ENCODE measurements at regions not wholly inside any gene's neighbourhood (a gene's known extent, or its start where the extent isn't known, plus 50 kb on each side); places are given as distances from the start of the nearest gene placed in this dataset.
A peak's percentile ranks its signal among the peaks of the same experiment; 100 is the strongest.
"Not testable (repeated sequence)": the region's sequence is repeated elsewhere in the genome, so short reads cannot be mapped to it uniquely, and the experiment has no call there.

- intact Hi-C loops (cut with micrococcal nuclease): no loop called here
- Mint-ChIP-seq H3K4me1 (ENCODE audit: low read depth) (peaks cover 7% of the 10 kb centered on the region), H3K27ac (no peak overlapping the region), H3K9me3 (peaks cover 32% of the 10 kb centered on the region), H3K4me3 (no peak overlapping the region), H3K27me3 (no peaks in the 10 kb centered on the region), H3K36me3 (ENCODE audit: low read depth) (no peaks in the 10 kb centered on the region)
Measured at GRCh38 chr14:89708982-89709625, 245.4 kb downstream of the EFCAB11 start.

GRCh38 chr14:89707086-89707485 is 247.4 kb downstream of the EFCAB11 start:
- Mint-ChIP-seq H3K36me3 (ENCODE audit: low read depth) (no peaks in the 10 kb centered on the region), H3K4me3 (no peak overlapping the region), H3K4me1 (ENCODE audit: low read depth) (peaks cover 23% of the 10 kb centered on the region), H3K9me3 (peaks cover 27% of the 10 kb centered on the region), H3K27ac (no peak overlapping the region), H3K27me3 (no peaks in the 10 kb centered on the region)
- intact Hi-C loops (cut with micrococcal nuclease): no loop called here

- Mint-ChIP-seq H3K9me3 (peaks cover 15% of the 10 kb centered on the region), H3K4me1 (ENCODE audit: low read depth) (peaks cover 21% of the 10 kb centered on the region), H3K36me3 (ENCODE audit: low read depth) (no peaks in the 10 kb centered on the region), H3K27me3 (no peaks in the 10 kb centered on the region), H3K4me3 (no peak overlapping the region), H3K27ac (no peak overlapping the region)
- intact Hi-C loops (cut with micrococcal nuclease): no loop called here
Measured at GRCh38 chr14:89702876-89703200, 251.7 kb downstream of the EFCAB11 start.

DNA sequence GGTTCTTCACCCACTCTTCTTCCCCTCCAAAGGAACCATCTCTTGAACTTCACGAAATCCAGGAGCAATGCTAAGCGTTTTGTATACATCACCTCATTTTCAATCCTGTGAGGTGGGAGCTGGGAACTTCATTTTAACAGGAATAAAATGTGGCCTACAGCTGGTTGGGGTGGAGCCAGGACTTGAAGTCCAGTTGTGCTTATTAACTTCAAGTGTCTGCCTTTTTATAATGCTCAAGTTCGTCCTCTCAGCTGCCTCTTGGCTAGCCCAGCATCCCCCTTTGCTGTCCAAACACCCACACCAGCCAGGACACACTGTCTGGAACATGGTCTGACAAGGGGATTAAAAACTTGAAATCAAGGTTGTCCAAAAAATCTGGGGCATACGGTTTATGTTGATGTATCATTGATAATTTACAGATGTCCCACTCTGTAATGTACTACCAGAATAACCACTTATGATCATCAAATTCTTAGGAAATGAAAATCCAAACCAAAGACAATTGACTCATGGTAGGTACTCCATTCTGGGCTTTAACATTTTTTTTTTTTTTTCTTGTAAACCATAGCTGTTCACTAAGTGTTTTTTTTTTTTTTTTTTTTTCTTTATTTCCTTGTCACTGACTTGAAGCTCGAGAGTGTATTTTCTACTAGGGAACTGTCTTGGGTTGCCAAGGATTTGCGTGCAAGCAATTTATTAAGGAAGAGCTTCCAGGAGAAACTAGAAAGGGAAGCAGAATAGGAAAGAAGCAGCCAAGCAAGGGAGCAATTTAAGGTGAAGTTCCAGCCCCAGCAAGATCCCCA is 252.3 kb downstream of the EFCAB11 start:
- H3K27me3 Mint-ChIP-seq: no peaks in the 10 kb centered on the region
- no peaks in the 10 kb centered on the region for H3K36me3 Mint-ChIP-seq (ENCODE audit: low read depth)
- peaks cover 21% of the 10 kb centered on the region for H3K4me1 Mint-ChIP-seq (ENCODE audit: low read depth)

GRCh38 chr14:89701211-89702043 is 253.1 kb downstream of the EFCAB11 start:
- Mint-ChIP-seq H3K27me3 (no peaks in the 10 kb centered on the region), H3K36me3 (ENCODE audit: low read depth) (no peaks in the 10 kb centered on the region), H3K27ac (peak overlapping the region; percentile 66), H3K4me1 (ENCODE audit: low read depth) (peaks cover 21% of the 10 kb centered on the region), H3K9me3 (peaks cover 15% of the 10 kb centered on the region), H3K4me3 (peak overlapping the region; percentile 59)
- intact Hi-C loops (cut with micrococcal nuclease): no loop called here

More for the DNA sequence above, 252.3 kb downstream of the EFCAB11 start:
- Mint-ChIP-seq H3K9me3 (peaks cover 15% of the 10 kb centered on the region), H3K4me3 (peak overlapping the region; percentile 59), H3K27ac (peak overlapping the region; percentile 66)
- intact Hi-C loops (cut with micrococcal nuclease): no loop called here

- H3K27me3 Mint-ChIP-seq: no peaks in the 10 kb centered on the region
- peak overlapping the region; percentile 48 for H3K4me3 Mint-ChIP-seq
- intact Hi-C loops (cut with micrococcal nuclease): no loop called here
- H3K4me1 Mint-ChIP-seq (ENCODE audit: low read depth): peaks cover 21% of the 10 kb centered on the region
- H3K27ac Mint-ChIP-seq: no peak overlapping the region
- no peaks in the 10 kb centered on the region for H3K36me3 Mint-ChIP-seq (ENCODE audit: low read depth)
- H3K9me3 Mint-ChIP-seq: peaks cover 15% of the 10 kb centered on the region
Measured at GRCh38 chr14:89700801-89701200, 253.7 kb downstream of the EFCAB11 start.

GRCh38 chr14:89699071-89699470 is 255.5 kb downstream of the EFCAB11 start:
- Mint-ChIP-seq H3K9me3 (peaks cover 11% of the 10 kb centered on the region), H3K4me1 (ENCODE audit: low read depth) (peaks cover 21% of the 10 kb centered on the region), H3K27ac (no peak overlapping the region), H3K27me3 (no peaks in the 10 kb centered on the region), H3K4me3 (no peak overlapping the region), H3K36me3 (ENCODE audit: low read depth) (no peaks in the 10 kb centered on the region)
- intact Hi-C loops (cut with micrococcal nuclease): no loop called here

DNA sequence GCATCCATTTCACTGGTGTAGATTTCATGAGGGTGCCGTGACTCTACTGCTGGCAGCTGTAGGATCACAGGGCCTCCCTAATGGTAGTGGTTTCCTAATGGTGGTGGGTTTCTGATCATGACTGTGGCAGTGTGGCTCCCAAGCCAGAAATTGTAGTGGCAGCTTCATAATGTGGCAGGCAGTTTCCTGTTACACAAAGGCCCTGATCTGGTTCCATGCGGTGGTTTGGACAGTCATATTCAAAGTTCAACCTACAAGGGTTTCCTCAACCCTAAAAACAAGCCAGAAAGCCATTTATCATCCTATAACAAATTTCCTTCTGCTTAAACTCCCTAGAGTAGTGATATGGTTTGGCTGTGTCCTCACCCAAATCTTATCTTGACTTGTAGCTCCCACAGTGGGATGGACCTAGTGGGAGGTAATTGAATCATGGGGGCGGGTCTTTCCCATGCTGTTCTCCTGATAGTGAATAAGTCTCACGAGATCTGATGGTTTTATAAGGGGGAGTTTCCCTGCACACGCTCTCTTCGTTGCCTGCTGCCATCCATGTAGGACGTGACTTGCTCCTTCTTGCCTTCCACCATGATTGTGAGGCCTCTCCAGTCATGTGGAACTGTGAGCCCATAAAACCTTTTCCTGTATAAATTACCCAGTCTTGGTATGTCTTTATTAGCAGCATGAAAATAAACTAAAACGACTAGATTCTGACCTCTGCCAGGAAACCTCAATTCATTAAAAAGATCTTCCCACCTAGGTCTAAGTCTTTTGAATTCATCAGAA is 257.1 kb downstream of the EFCAB11 start:
- no peak overlapping the region for H3K27ac Mint-ChIP-seq
- H3K9me3 Mint-ChIP-seq: no peaks in the 10 kb centered on the region
- no peaks in the 10 kb centered on the region for H3K36me3 Mint-ChIP-seq (ENCODE audit: low read depth)
- no peaks in the 10 kb centered on the region for H3K27me3 Mint-ChIP-seq
- H3K4me1 Mint-ChIP-seq (ENCODE audit: low read depth): peaks cover 9% of the 10 kb centered on the region
- intact Hi-C loops (cut with micrococcal nuclease): no loop called here
- H3K4me3 Mint-ChIP-seq: no peak overlapping the region

GRCh38 chr14:89695846-89696245 is 258.7 kb downstream of the EFCAB11 start:
- H3K27ac Mint-ChIP-seq: no peak overlapping the region
- H3K27me3 Mint-ChIP-seq: no peaks in the 10 kb centered on the region
- no peak overlapping the region for H3K4me3 Mint-ChIP-seq
- intact Hi-C loops (cut with micrococcal nuclease): no loop called here
- H3K9me3 Mint-ChIP-seq: no peaks in the 10 kb centered on the region
- no peaks in the 10 kb centered on the region for H3K4me1 Mint-ChIP-seq (ENCODE audit: low read depth)
- H3K36me3 Mint-ChIP-seq (ENCODE audit: low read depth): no peaks in the 10 kb centered on the region

DNA sequence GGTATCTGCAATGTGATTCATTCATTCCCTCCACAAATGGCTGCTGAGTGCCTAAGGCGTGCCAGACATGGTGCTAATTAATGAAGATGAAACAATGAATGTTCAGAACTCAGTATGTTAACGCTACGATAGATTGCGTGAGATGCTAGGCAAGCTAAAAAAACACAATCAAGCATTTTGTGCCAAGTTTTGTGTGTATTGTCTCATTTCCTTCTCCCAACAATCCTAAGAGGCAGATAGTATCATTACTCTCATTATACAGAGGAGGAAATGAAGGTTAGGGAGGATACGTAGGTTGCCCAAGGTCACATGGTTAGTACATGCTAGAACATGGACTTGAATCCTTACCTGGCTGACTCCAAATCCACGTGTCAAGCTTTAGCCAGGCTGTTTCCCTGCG is 264.4 kb downstream of the EFCAB11 start:
- Mint-ChIP-seq H3K27me3 (no peaks in the 10 kb centered on the region), H3K4me1 (ENCODE audit: low read depth) (peaks cover 8% of the 10 kb centered on the region), H3K27ac (no peak overlapping the region), H3K9me3 (peaks cover 12% of the 10 kb centered on the region), H3K36me3 (ENCODE audit: low read depth) (no peaks in the 10 kb centered on the region), H3K4me3 (no peak overlapping the region)
- intact Hi-C loops (cut with micrococcal nuclease): no loop called here

DNA sequence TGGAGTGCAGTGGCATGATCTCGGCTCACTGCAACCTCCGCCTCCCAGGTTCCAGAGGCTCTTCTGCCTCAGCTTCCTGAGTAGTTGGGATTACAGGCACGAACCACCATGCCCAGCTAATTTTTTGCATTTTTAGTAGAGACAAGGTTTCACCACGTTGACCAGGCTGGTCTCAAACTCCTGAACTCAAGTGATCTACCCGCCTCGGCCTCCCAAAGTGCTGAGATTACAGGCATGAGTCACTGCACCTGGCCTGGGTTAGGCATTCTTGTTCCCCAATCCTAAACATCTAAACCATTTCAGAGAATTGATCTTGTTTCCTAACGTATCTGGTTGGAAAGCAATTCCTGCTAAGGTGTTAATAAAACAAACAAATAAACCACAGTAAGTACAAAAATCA is 264.8 kb downstream of the EFCAB11 start:
- H3K36me3 Mint-ChIP-seq (ENCODE audit: low read depth); H3K4me3 Mint-ChIP-seq; intact Hi-C loops (cut with micrococcal nuclease); H3K4me1 Mint-ChIP-seq (ENCODE audit: low read depth); H3K27me3 Mint-ChIP-seq; H3K27ac Mint-ChIP-seq: not testable (repeated sequence)
- H3K9me3 Mint-ChIP-seq: peaks cover 12% of the 10 kb centered on the region

- Mint-ChIP-seq H3K27ac (no peak overlapping the region), H3K4me1 (ENCODE audit: low read depth) (peaks cover 8% of the 10 kb centered on the region), H3K9me3 (peaks cover 12% of the 10 kb centered on the region), H3K4me3 (no peak overlapping the region), H3K27me3 (no peaks in the 10 kb centered on the region), H3K36me3 (ENCODE audit: low read depth) (no peaks in the 10 kb centered on the region)
- intact Hi-C loops (cut with micrococcal nuclease): no loop called here
Measured at GRCh38 chr14:89688507-89689211, 265.9 kb downstream of the EFCAB11 start.

DNA sequence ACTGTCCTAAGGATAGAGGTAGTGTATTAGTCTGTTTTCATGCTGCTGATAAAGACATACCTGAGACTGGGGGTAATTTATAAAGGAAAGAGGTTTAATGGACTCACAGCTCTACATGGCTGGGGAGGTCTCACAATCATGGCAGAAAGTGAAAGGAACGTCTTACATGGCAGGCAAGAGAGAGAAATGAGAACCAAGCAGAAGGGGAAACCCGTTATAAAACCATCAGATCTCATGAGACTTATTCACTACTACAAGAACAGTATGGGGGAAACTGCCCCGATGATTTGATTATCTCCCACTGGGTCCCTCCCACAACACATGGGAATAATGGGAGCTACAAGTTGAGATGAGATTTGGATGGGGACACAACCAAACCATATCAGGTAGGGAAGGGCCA is 267.4 kb downstream of the EFCAB11 start:
- H3K36me3 Mint-ChIP-seq (ENCODE audit: low read depth); intact Hi-C loops (cut with micrococcal nuclease); H3K27me3 Mint-ChIP-seq; H3K4me3 Mint-ChIP-seq; H3K27ac Mint-ChIP-seq: not testable (repeated sequence)
- Mint-ChIP-seq H3K4me1 (ENCODE audit: low read depth) (peaks cover 19% of the 10 kb centered on the region), H3K9me3 (peaks cover 12% of the 10 kb centered on the region)

Measured in dendritic cell treated with granulocyte-macrophage colony-stimulating factor and Interleukin-4, amounts not matched to agents 40 ng/mL and 50 ng/mL, for 4 days (primary cell).